OCI-LY1 (cell line): ENCODE measurements at regions not wholly inside any gene's neighbourhood (a gene's known extent, or its start where the extent isn't known, plus 50 kb on each side); places are given as distances from the start of the nearest gene placed in this dataset.

Source experiments
- CTCF ChIP-seq: fragments of 200-600 bp; sonication (generic), shearing (Covaris generic); IDR thresholded peaks from 2 replicates; pipeline ENCODE4 v1.5.1; 2017; ENCODE audit warnings: mild to moderate bottlenecking, antibody characterized with exemption, low read length, moderate library complexity, mixed read lengths
- EZH2 ChIP-seq: fragments of 200-600 bp; sonication (generic), shearing (Covaris generic); IDR thresholded peaks from 2 replicates; pipeline ENCODE4 v1.8.0; 2017; ENCODE audit warnings: borderline replicate concordance, mixed run types, mild to moderate bottlenecking, antibody characterized with exemption, low read length, moderate library complexity, mixed read lengths

GRCh38 chr1:184166485-184166884 lies 115.0 kb downstream of the TSEN15 start:
- TF ChIP-seq EZH2: no peak
- TF ChIP-seq CTCF: no peak
